Liver (tissue), 8 donors: ENCODE measurements at regions not wholly inside any gene's neighbourhood (a gene's known extent, or its start where the extent isn't known, plus 50 kb on each side); places are given as distances from the start of the nearest gene placed in this dataset.

Source experiments
- DNase-seq: peaks from one replicate; pipeline ENCODE4 v3.0.0-alpha.2; 2017; ENCODE audit warnings: low spot score
- H3K27ac ChIP-seq, 2 donors: one replicate each; pipeline ENCODE4 v1.7.0; 2013; ENCODE audit warnings: inconsistent platforms in 2 of 2, low read length in 2 of 2, control low read depth in 1 of 2, low read depth in 1 of 2, mild to moderate bottlenecking in 1 of 2
- H3K27me3 ChIP-seq, 4 donors: one replicate each; pipeline versions ENCODE4 v1.6.1 to v1.7.0; 2013; ENCODE audit warnings: low read length in 3 of 4, inconsistent platforms in 1 of 4, mild to moderate bottlenecking in 1 of 4, moderate library complexity in 1 of 4; ENCODE audit not compliant: control insufficient read depth in 4 of 4, insufficient read depth in 4 of 4
- H3K36me3 ChIP-seq, 4 donors: one replicate each; pipeline versions ENCODE4 v1.6.1 to v1.7.0; 2013; ENCODE audit warnings: low read length in 3 of 4, mild to moderate bottlenecking in 3 of 4, low read depth in 1 of 4, moderate library complexity in 1 of 4; ENCODE audit not compliant: control insufficient read depth in 4 of 4, insufficient read depth in 3 of 4
- H3K4me1 ChIP-seq, 4 donors: one replicate each; pipeline versions ENCODE4 v1.6.1 to v1.7.0; 2013; ENCODE audit warnings: low read length in 3 of 4, mild to moderate bottlenecking in 3 of 4, moderate library complexity in 1 of 4; ENCODE audit not compliant: control insufficient read depth in 4 of 4, insufficient read depth in 4 of 4
- H3K4me3 ChIP-seq, 3 donors: one replicate each; pipeline versions ENCODE4 v1.6.1 to v1.7.0; 2013; ENCODE audit warnings: low read length in 3 of 3, control low read depth in 1 of 3, low read depth in 1 of 3, mild to moderate bottlenecking in 1 of 3
- H3K9ac ChIP-seq, 2 donors: one replicate each; pipeline ENCODE4 v1.7.0; 2013; ENCODE audit warnings: low read length in 2 of 2, mild to moderate bottlenecking in 2 of 2, moderate library complexity in 2 of 2, control low read depth in 1 of 2, low read depth in 1 of 2
- H3K9me3 ChIP-seq, 4 donors: one replicate each; pipeline versions ENCODE4 v1.6.1 to v1.7.0; 2013; ENCODE audit warnings: low read length in 3 of 4; ENCODE audit not compliant: control insufficient read depth in 4 of 4
- ATF3 ChIP-seq: IDR thresholded peaks from 2 replicates; pipeline ENCODE4 v1.6.1; 2016; ENCODE audit warnings: antibody characterized with exemption
- EGR1 ChIP-seq, 2 donors: IDR thresholded peaks; 2 replicates each; pipeline ENCODE4 v1.6.1; 2016 to 2018; ENCODE audit warnings: antibody characterized with exemption in 2 of 2, low read depth in 2 of 2
- FOXA1 ChIP-seq: IDR thresholded peaks from 2 replicates; pipeline ENCODE4 v1.6.1; 2016; ENCODE audit warnings: antibody characterized with exemption
- FOXA2 ChIP-seq: IDR thresholded peaks from 2 replicates; pipeline ENCODE4 v1.6.1; 2016; ENCODE audit warnings: antibody characterized with exemption
- GABPA ChIP-seq, 2 donors: IDR thresholded peaks in 1 of 2; conservative IDR thresholded peaks in 1 of 2; 2 replicates each; pipeline ENCODE4 v1.6.1; 2016; ENCODE audit warnings: antibody characterized with exemption in 2 of 2, mild to moderate bottlenecking in 1 of 2, moderate library complexity in 1 of 2
- HNF4A ChIP-seq, 2 donors: conservative IDR thresholded peaks; 2 replicates each; pipeline ENCODE4 v1.6.1; 2016; ENCODE audit warnings: antibody characterized with exemption in 2 of 2, mild to moderate bottlenecking in 2 of 2
- HNF4G ChIP-seq: IDR thresholded peaks from 2 replicates; pipeline ENCODE4 v1.6.1; 2016; ENCODE audit warnings: antibody characterized with exemption
- JUND ChIP-seq, 2 donors: IDR thresholded peaks; 2 replicates each; pipeline ENCODE4 v1.6.1; 2016; ENCODE audit warnings: antibody characterized with exemption in 2 of 2
- MAX ChIP-seq: IDR thresholded peaks from 2 replicates; pipeline ENCODE4 v1.6.1; 2016; ENCODE audit warnings: antibody characterized with exemption
- NR2F2 ChIP-seq: IDR thresholded peaks from 2 replicates; pipeline ENCODE4 v1.6.1; 2016; ENCODE audit warnings: antibody characterized with exemption
- RAD21 ChIP-seq, 2 donors: IDR thresholded peaks; 2 replicates each; pipeline ENCODE4 v1.6.1; 2016; ENCODE audit warnings: antibody characterized with exemption in 2 of 2, mild to moderate bottlenecking in 2 of 2
- RXRA ChIP-seq, 2 donors: IDR thresholded peaks; 2 replicates each; pipeline ENCODE4 v1.6.1; 2017 to 2018; ENCODE audit warnings: antibody characterized with exemption in 2 of 2, mild to moderate bottlenecking in 1 of 2
- SP1 ChIP-seq: IDR thresholded peaks from 2 replicates; pipeline ENCODE4 v1.6.1; 2018; ENCODE audit warnings: antibody characterized with exemption, mild to moderate bottlenecking
- TAF1 ChIP-seq: conservative IDR thresholded peaks from 2 replicates; pipeline ENCODE4 v1.6.1; 2016; ENCODE audit warnings: antibody characterized with exemption, mild to moderate bottlenecking
- YY1 ChIP-seq: IDR thresholded peaks from 2 replicates; pipeline ENCODE4 v1.6.1; 2016; ENCODE audit warnings: antibody characterized with exemption, mild to moderate bottlenecking
- WGBS: extraction: QIAGEN DNeasy Blood & Tissue Kit; methylation state at CpG from one replicate; pipeline ENCODE4 v1.1.7; 2013; 5-methylcytosine and 5-hydroxymethylcytosine counted together
- TF ChIP-seq, protein P1 (sequence below): IDR thresholded peaks from 2 replicates; pipeline ENCODE4 v1.6.1; 2016; ENCODE audit warnings: antibody characterized with exemption, mild to moderate bottlenecking
- TF ChIP-seq, protein P2 (sequence below): IDR thresholded peaks from 2 replicates; pipeline ENCODE4 v1.6.1; 2016; ENCODE audit warnings: antibody characterized with exemption
- TF ChIP-seq, protein P3 (sequence below): fragments of 150-350 bp; IDR thresholded peaks from 2 replicates; pipeline ENCODE4 v1.5.1; 2017; ENCODE audit warnings: improper control_type of control experiment, low read depth, low read length; ENCODE audit not compliant: missing input control
- donor health status: healthy.
- donor health status: healthy.
- donor health status: healthy.
- donor health status: healthy.
- donor health status: healthy.

DNA sequence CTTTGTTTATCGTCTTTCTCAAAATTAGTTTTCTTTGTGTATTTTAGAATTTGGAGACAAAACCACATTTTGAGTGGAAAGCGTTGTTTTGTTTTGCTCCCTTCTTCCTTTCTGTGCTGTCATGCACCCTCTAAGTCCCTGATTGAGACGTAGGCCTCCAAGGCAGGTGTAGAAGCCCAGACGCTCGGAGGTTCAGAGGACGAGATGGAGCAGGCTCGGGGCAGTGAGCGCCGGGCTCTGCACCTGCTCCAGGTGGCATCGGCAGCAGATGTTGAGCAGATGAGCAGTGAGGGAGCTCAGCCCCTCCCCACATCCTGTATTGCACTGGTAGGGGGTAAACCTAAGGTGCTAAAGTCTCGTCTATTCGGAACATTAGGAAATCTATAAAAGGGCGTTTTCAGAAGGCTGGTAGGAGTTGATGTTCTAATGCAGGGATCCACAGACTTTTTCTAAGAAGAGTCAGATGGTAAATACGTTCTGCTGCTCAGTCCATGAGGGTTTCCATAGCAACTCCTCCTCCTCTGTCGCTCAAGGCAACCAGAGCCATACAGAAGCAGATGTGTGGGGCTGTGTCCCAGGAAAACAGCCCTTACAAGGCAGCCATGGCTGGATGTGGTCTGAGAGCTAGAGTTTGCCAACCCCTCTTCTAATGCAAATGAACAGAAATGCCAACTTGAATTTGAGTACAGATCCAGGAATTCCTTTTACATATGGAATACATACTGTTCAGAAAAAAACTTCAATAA lies 724.2 kb downstream of the BRD1 start:
- no peak overlapping the region for H3K27ac ChIP-seq
- H3K4me3 ChIP-seq, result no peak overlapping the region
- DNase-seq, result no peak
- WGBS, result 64% methylated on average over 15 of the region's 15 CpGs
- no peaks in the 10 kb centered on the region for H3K4me1 ChIP-seq
- no peaks in the 10 kb centered on the region for H3K36me3 ChIP-seq
- H3K9me3 ChIP-seq, result no peaks in the 10 kb centered on the region
- no peak overlapping the region for H3K9ac ChIP-seq
- peaks cover 0 to 9% (median 3%) of the 10 kb centered on the region in 4 donors for H3K27me3 ChIP-seq
- no peak for TF ChIP-seq RXRA (IDR thresholded peaks at IDR 0.05)
- no peak for TF ChIP-seq RAD21 (IDR thresholded peaks at IDR 0.05)
- TF ChIP-seq ATF3, result no peak
- TF ChIP-seq NR2F2, result no peak
- no peak for TF ChIP-seq MAX
- no peak for TF ChIP-seq EGR1 (IDR thresholded peaks at IDR 0.05; ENCODE audit: low read depth in 2 of 2)

DNA sequence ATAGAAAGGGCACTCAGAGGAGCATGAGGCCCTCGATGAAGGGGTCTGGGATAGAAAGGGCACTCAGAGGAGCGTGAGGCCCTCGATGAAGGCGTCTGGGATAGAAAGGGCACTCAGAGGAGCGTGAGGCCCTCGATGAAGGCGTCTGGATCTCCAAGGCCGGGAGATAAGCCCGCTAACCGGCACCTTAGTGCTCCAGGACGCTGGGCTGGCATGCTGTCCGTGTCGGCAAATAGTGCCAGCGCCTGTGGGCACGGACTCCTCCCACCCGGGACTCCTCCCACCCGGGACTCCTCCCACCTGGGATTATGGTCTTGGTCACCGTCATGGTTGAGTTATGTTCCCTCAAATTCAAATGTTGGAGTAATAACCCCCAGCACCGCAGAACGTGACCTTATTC lies 725.3 kb downstream of the BRD1 start:
- Histone ChIP-seq H3K27me3 (peaks cover 0 to 5% (median 0%) of the 10 kb centered on the region in 4 donors), H3K4me1 (no peaks in the 10 kb centered on the region), H3K9me3 (no peaks in the 10 kb centered on the region), H3K9ac (no peak overlapping the region), H3K36me3 (no peaks in the 10 kb centered on the region), H3K4me3 (no peak overlapping the region), H3K27ac (no peak overlapping the region)
- no peak for TF ChIP-seq FOXA1
- no peak for TF ChIP-seq GABPA (IDR thresholded peaks at IDR 0.05 in 1 of 2, conservative IDR thresholded peaks at IDR 0.05 in 1 of 2)
- TF ChIP-seq FOXA2, result no peak
- no peak for TF ChIP-seq SP1
- no peak for TF ChIP-seq TAF1
- 85% methylated on average over 20 of the region's 20 CpGs for WGBS
- DNase-seq, result no peak

GRCh38 chr22:49101873-49102272 lies 725.8 kb downstream of the BRD1 start:
- Histone ChIP-seq H3K9me3 (no peaks in the 10 kb centered on the region), H3K27me3 (peaks cover 0 to 5% (median 0%) of the 10 kb centered on the region in 4 donors), H3K9ac (no peak overlapping the region), H3K4me3 (no peak overlapping the region), H3K27ac (no peak overlapping the region), H3K36me3 (no peaks in the 10 kb centered on the region), H3K4me1 (no peaks in the 10 kb centered on the region)
- DNase-seq, result no peak
- TF ChIP-seq, protein P1, sequence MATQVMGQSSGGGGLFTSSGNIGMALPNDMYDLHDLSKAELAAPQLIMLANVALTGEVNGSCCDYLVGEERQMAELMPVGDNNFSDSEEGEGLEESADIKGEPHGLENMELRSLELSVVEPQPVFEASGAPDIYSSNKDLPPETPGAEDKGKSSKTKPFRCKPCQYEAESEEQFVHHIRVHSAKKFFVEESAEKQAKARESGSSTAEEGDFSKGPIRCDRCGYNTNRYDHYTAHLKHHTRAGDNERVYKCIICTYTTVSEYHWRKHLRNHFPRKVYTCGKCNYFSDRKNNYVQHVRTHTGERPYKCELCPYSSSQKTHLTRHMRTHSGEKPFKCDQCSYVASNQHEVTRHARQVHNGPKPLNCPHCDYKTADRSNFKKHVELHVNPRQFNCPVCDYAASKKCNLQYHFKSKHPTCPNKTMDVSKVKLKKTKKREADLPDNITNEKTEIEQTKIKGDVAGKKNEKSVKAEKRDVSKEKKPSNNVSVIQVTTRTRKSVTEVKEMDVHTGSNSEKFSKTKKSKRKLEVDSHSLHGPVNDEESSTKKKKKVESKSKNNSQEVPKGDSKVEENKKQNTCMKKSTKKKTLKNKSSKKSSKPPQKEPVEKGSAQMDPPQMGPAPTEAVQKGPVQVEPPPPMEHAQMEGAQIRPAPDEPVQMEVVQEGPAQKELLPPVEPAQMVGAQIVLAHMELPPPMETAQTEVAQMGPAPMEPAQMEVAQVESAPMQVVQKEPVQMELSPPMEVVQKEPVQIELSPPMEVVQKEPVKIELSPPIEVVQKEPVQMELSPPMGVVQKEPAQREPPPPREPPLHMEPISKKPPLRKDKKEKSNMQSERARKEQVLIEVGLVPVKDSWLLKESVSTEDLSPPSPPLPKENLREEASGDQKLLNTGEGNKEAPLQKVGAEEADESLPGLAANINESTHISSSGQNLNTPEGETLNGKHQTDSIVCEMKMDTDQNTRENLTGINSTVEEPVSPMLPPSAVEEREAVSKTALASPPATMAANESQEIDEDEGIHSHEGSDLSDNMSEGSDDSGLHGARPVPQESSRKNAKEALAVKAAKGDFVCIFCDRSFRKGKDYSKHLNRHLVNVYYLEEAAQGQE, result no peak
- TF ChIP-seq YY1 (no peak), EGR1 (IDR thresholded peaks at IDR 0.05; ENCODE audit: low read depth in 2 of 2) (no peak), MAX (no peak), NR2F2 (no peak), SP1 (no peak), RXRA (IDR thresholded peaks at IDR 0.05) (no peak), HNF4A (conservative IDR thresholded peaks at IDR 0.05) (no peak), RAD21 (IDR thresholded peaks at IDR 0.05) (no peak), ATF3 (no peak), FOXA2 (no peak), JUND (IDR thresholded peaks at IDR 0.05) (no peak), HNF4G (no peak), GABPA (IDR thresholded peaks at IDR 0.05 in 1 of 2, conservative IDR thresholded peaks at IDR 0.05 in 1 of 2) (no peak), TAF1 (no peak), FOXA1 (no peak)
- TF ChIP-seq, protein P2, sequence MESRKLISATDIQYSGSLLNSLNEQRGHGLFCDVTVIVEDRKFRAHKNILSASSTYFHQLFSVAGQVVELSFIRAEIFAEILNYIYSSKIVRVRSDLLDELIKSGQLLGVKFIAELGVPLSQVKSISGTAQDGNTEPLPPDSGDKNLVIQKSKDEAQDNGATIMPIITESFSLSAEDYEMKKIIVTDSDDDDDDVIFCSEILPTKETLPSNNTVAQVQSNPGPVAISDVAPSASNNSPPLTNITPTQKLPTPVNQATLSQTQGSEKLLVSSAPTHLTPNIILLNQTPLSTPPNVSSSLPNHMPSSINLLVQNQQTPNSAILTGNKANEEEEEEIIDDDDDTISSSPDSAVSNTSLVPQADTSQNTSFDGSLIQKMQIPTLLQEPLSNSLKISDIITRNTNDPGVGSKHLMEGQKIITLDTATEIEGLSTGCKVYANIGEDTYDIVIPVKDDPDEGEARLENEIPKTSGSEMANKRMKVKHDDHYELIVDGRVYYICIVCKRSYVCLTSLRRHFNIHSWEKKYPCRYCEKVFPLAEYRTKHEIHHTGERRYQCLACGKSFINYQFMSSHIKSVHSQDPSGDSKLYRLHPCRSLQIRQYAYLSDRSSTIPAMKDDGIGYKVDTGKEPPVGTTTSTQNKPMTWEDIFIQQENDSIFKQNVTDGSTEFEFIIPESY, result no peak
- TF ChIP-seq, protein P3, sequence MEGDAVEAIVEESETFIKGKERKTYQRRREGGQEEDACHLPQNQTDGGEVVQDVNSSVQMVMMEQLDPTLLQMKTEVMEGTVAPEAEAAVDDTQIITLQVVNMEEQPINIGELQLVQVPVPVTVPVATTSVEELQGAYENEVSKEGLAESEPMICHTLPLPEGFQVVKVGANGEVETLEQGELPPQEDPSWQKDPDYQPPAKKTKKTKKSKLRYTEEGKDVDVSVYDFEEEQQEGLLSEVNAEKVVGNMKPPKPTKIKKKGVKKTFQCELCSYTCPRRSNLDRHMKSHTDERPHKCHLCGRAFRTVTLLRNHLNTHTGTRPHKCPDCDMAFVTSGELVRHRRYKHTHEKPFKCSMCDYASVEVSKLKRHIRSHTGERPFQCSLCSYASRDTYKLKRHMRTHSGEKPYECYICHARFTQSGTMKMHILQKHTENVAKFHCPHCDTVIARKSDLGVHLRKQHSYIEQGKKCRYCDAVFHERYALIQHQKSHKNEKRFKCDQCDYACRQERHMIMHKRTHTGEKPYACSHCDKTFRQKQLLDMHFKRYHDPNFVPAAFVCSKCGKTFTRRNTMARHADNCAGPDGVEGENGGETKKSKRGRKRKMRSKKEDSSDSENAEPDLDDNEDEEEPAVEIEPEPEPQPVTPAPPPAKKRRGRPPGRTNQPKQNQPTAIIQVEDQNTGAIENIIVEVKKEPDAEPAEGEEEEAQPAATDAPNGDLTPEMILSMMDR, result no peak
- 79% methylated on average over 8 of the region's 8 CpGs for WGBS
